H1 (cell line): ENCODE measurements at regions not wholly inside any gene's neighbourhood (a gene's known extent, or its start where the extent isn't known, plus 50 kb on each side); places are given as distances from the start of the nearest gene placed in this dataset.
A peak's percentile ranks its signal among the peaks of the same experiment; 100 is the strongest.

Experiments used
- CTCF ChIA-PET: fragments of 300-600 bp; sonication (Branson Sonifier 250); formaldehyde crosslinking; loops from one replicate; lab custom pipeline; 2021; ENCODE audit not compliant: partially characterized antibody; lab: Charles Lee
- POLR2A ChIA-PET: fragments of 300-600 bp; sonication (Branson Sonifier 250); formaldehyde crosslinking; loops from one replicate; lab custom pipeline; 2021; ENCODE audit warnings: inconsistent platforms; ENCODE audit not compliant: partially characterized antibody; lab: Charles Lee
- DNase-seq, 2 experiments: peaks; one replicate each; pipeline versions ENCODE4 v3.0.0 to v3.0.0-alpha.2; 2010 to 2022; ENCODE audit warnings: low spot score in 2 of 2, low read depth in 1 of 2, mixed read lengths in 1 of 2
- FAIRE-seq: peaks from 2 replicates; lab custom pipeline; 2011; peaks lifted over from hg19 to GRCh38; lab: Jason Lieb, UNC
- H2AFZ ChIP-seq: 2 replicates; pipeline ENCODE4 v1.8.1; 2012; ENCODE audit warnings: low read length, inconsistent platforms
- H2AK5ac ChIP-seq: 2 replicates; pipeline ENCODE4 v1.6.1; 2013; ENCODE audit warnings: low read depth, low read length
- H2BK120ac ChIP-seq: replicated peaks from 2 replicates; pipeline ENCODE3; 2013; ENCODE audit warnings: low read depth, low read length, inconsistent platforms
- H2BK12ac ChIP-seq: 2 replicates; pipeline ENCODE4 v1.6.1; 2013; ENCODE audit warnings: low read depth, low read length
- H2BK15ac ChIP-seq: 2 replicates; pipeline ENCODE4 v1.6.1; 2013; ENCODE audit warnings: low read length
- H2BK20ac ChIP-seq: 2 replicates; pipeline ENCODE4 v1.6.1; 2013; ENCODE audit warnings: low read length
- H2BK5ac ChIP-seq: 2 replicates; pipeline ENCODE4 v1.6.1; 2013; ENCODE audit warnings: low read depth, low read length
- H3K14ac ChIP-seq: 2 replicates; pipeline ENCODE4 v1.6.1; 2013; ENCODE audit warnings: inconsistent platforms; ENCODE audit not compliant: insufficient read length
- H3K18ac ChIP-seq: 2 replicates; pipeline ENCODE4 v1.6.1; 2013; ENCODE audit warnings: low read length; ENCODE audit errors: extremely low read depth
- H3K23ac ChIP-seq: 2 replicates; pipeline ENCODE4 v1.6.1; 2013; ENCODE audit warnings: inconsistent platforms; ENCODE audit not compliant: insufficient read length
- H3K23me2 ChIP-seq: 2 replicates; pipeline ENCODE4 v1.6.1; 2013; ENCODE audit warnings: low read depth, low read length
- H3K27ac ChIP-seq: 2 replicates; pipeline ENCODE4 v1.6.1; 2011; ENCODE audit warnings: low read depth, low read length, inconsistent platforms
- H3K27me3 ChIP-seq, 4 experiments: replicated peaks in 1 of 4; 1 replicate in 1 of 4; 2 replicates in 3 of 4; pipeline versions ENCODE4 v1.6.1 to v1.8.1; 2011 to 2013; ENCODE audit warnings: low read length in 3 of 4, mild to moderate bottlenecking in 3 of 4, inconsistent platforms in 2 of 4, mixed read lengths in 2 of 4, moderate library complexity in 1 of 4; ENCODE audit not compliant: control insufficient read depth in 3 of 4, insufficient read depth in 3 of 4; ENCODE audit errors: extremely low read depth in 1 of 4
- H3K36me3 ChIP-seq, 4 experiments: 2 replicates each; pipeline versions ENCODE4 v1.6.1 to v1.8.1; 2011 to 2013; ENCODE audit warnings: mild to moderate bottlenecking in 4 of 4, low read length in 3 of 4, moderate library complexity in 2 of 4, control low read depth in 1 of 4, inconsistent platforms in 1 of 4; ENCODE audit not compliant: insufficient read depth in 4 of 4, control insufficient read depth in 2 of 4
- H3K4ac ChIP-seq: replicated peaks from 2 replicates; pipeline ENCODE3; 2013; ENCODE audit warnings: low read length, low read depth, mixed read lengths, inconsistent platforms; ENCODE audit not compliant: insufficient read length
- H3K4me1 ChIP-seq, 4 experiments: replicated peaks in 1 of 4; 1 replicate in 1 of 4; 2 replicates in 3 of 4; pipeline versions ENCODE4 v1.6.1 to v1.8.1; 2011 to 2013; ENCODE audit warnings: low read length in 3 of 4, inconsistent platforms in 2 of 4, mixed read lengths in 1 of 4; ENCODE audit not compliant: insufficient read depth in 4 of 4, control insufficient read depth in 3 of 4
- H3K4me2 ChIP-seq, 2 experiments: 2 replicates each; pipeline versions ENCODE4 v1.6.1 to v1.8.1; 2011 to 2013; ENCODE audit warnings: low read depth in 2 of 2, low read length in 2 of 2, control low read depth in 1 of 2, inconsistent platforms in 1 of 2, mild to moderate bottlenecking in 1 of 2; ENCODE audit not compliant: insufficient read depth in 1 of 2
- H3K4me3 ChIP-seq, 4 experiments: fragments of 200-600, 300-600 bp in 1 of 4; sonication (generic), shearing (Covaris generic), sonication (Bioruptor Twin) in 1 of 4; 2 replicates each; pipeline versions ENCODE4 v1.5.1 to v1.8.1; 2011 to 2016; ENCODE audit warnings: low read length in 4 of 4, low read depth in 3 of 4, control low read depth in 2 of 4, inconsistent platforms in 2 of 4, mild to moderate bottlenecking in 2 of 4, mixed read lengths in 1 of 4, moderate library complexity in 1 of 4; ENCODE audit not compliant: insufficient read depth in 2 of 4; ENCODE audit errors: extremely low read depth in 1 of 4
- H3K56ac ChIP-seq: replicated peaks from 2 replicates; pipeline ENCODE3; 2013; ENCODE audit warnings: low read depth, mild to moderate bottlenecking, mixed read lengths, low read length, inconsistent platforms; ENCODE audit not compliant: insufficient read length
- H3K79me1 ChIP-seq: 2 replicates; pipeline ENCODE4 v1.6.1; 2013; ENCODE audit warnings: low read depth, low read length, control low read depth
- H3K79me2 ChIP-seq, 2 experiments: 2 replicates each; pipeline versions ENCODE4 v1.6.1 to v1.8.1; 2012 to 2013; ENCODE audit warnings: low read length in 2 of 2, mild to moderate bottlenecking in 2 of 2, inconsistent platforms in 1 of 2; ENCODE audit not compliant: insufficient read depth in 2 of 2, control insufficient read depth in 1 of 2
- H3K9ac ChIP-seq, 4 experiments: replicated peaks in 1 of 4; 1 replicate in 1 of 4; 2 replicates in 3 of 4; pipeline versions ENCODE4 v1.6.1 to v1.8.1; 2011 to 2013; ENCODE audit warnings: low read depth in 3 of 4, low read length in 3 of 4, control low read depth in 2 of 4, mild to moderate bottlenecking in 2 of 4, moderate library complexity in 2 of 4, inconsistent platforms in 1 of 4; ENCODE audit errors: extremely low read depth in 1 of 4
- H3K9me3 ChIP-seq, 2 experiments: 2 replicates each; pipeline versions ENCODE4 v1.6.1 to v1.8.1; 2012 to 2013; ENCODE audit warnings: mild to moderate bottlenecking in 2 of 2, moderate library complexity in 2 of 2, control low read depth in 1 of 2, inconsistent platforms in 1 of 2, low read depth in 1 of 2, low read length in 1 of 2, mixed read lengths in 1 of 2; ENCODE audit not compliant: insufficient read depth in 2 of 2
- H4K20me1 ChIP-seq, 2 experiments: replicated peaks in 1 of 2; 2 replicates each; pipeline versions ENCODE3 to v1.8.1; 2011 to 2013; ENCODE audit warnings: inconsistent platforms in 2 of 2, low read length in 2 of 2, mild to moderate bottlenecking in 1 of 2; ENCODE audit not compliant: insufficient read depth in 2 of 2, control insufficient read depth in 1 of 2
- H4K5ac ChIP-seq: 2 replicates; pipeline ENCODE4 v1.6.1; 2013; ENCODE audit warnings: low read length, low read depth, mixed read lengths, inconsistent platforms; ENCODE audit not compliant: insufficient read length
- H4K8ac ChIP-seq: 2 replicates; pipeline ENCODE4 v1.8.0; 2013; ENCODE audit warnings: mild to moderate bottlenecking, moderate library complexity, low read length, inconsistent platforms; ENCODE audit not compliant: insufficient read depth; ENCODE audit errors: extremely low read depth
- H4K91ac ChIP-seq: replicated peaks from 2 replicates; pipeline ENCODE3; 2013; ENCODE audit warnings: low read length, mixed read lengths, inconsistent platforms; ENCODE audit not compliant: insufficient read length
- EGR1 ChIP-seq: IDR thresholded peaks from 2 replicates; pipeline ENCODE4 v1.6.1; 2011; ENCODE audit warnings: low read depth, low read length, borderline replicate concordance
- EZH2 ChIP-seq: fragments of 200-600 bp; sonication (generic); IDR thresholded peaks from 2 replicates; pipeline ENCODE4 v1.7.1; 2012; ENCODE audit warnings: low read depth, mild to moderate bottlenecking, moderate library complexity, low read length, inconsistent platforms; ENCODE audit not compliant: severe bottlenecking
- GTF2F1 ChIP-seq: IDR thresholded peaks from 2 replicates; pipeline ENCODE4 v1.6.1; 2012; ENCODE audit warnings: low read depth, low read length, improper control_type of control experiment, borderline replicate concordance
- PHF8 ChIP-seq: fragments of 200-600 bp; sonication (generic); conservative IDR thresholded peaks from 2 replicates; pipeline ENCODE4 v1.7.1; 2012; ENCODE audit warnings: low read depth, mild to moderate bottlenecking, inconsistent platforms, low read length, moderate library complexity
- RBBP5 ChIP-seq: IDR thresholded peaks from 2 replicates; pipeline ENCODE4 v1.7.1; 2012; ENCODE audit warnings: low read depth, mild to moderate bottlenecking, inconsistent platforms, low read length, moderate library complexity, borderline replicate concordance
- SAP30 ChIP-seq: fragments of 300-600 bp; sonication (generic); IDR thresholded peaks from 2 replicates; pipeline ENCODE4 v1.7.1; 2012; ENCODE audit warnings: low read length, moderate library complexity, mild to moderate bottlenecking, inconsistent platforms; ENCODE audit not compliant: insufficient read depth, insufficient replicate concordance
- SIX5 ChIP-seq: IDR thresholded peaks from 2 replicates; pipeline ENCODE4 v1.6.1; 2011; ENCODE audit warnings: mild to moderate bottlenecking, low read depth, low read length
- SRF ChIP-seq: IDR thresholded peaks from 2 replicates; pipeline ENCODE4 v1.6.1; 2011; ENCODE audit warnings: mild to moderate bottlenecking, low read depth, low read length, moderate library complexity
- TAF7 ChIP-seq: optimal IDR thresholded peaks from 2 replicates; pipeline ENCODE3; 2011; ENCODE audit warnings: low read depth, mild to moderate bottlenecking, inconsistent platforms, low read length, moderate library complexity, borderline replicate concordance
- USF2 ChIP-seq: IDR thresholded peaks from 2 replicates; pipeline ENCODE4 v1.6.1; 2011; ENCODE audit warnings: low read length, improper control_type of control experiment
- YY1 ChIP-seq: IDR thresholded peaks from 2 replicates; pipeline ENCODE4 v1.6.1; 2011; ENCODE audit warnings: low read depth, mild to moderate bottlenecking, low read length
- WGBS, 2 experiments: shearing (Covaris generic) in 1 of 2; methylation state at CpG; one replicate each; pipeline versions ENCODE4 v1.1.6 to v1.1.7; 2013 to 2015; ENCODE audit warnings: low lambda C conversion rate in 2 of 2, mixed read lengths in 2 of 2, inconsistent platforms in 1 of 2, low coverage in 1 of 2, missing lambda C conversion rate in 1 of 2; ENCODE audit not compliant: insufficient replicate concordance in 2 of 2, insufficient coverage in 1 of 2, insufficient read length in 1 of 2; ENCODE audit errors: extremely low coverage in 1 of 2, missing lambda C conversion rate in 1 of 2; 5-methylcytosine and 5-hydroxymethylcytosine counted together

GRCh38 chrX:150226223-150226965, 136.7 kb upstream of the MAMLD1 start:
- Histone ChIP-seq H4K8ac (no peak overlapping the region), H3K79me2 (no peaks in the 10 kb centered on the region), H3K9me3 (no peaks in the 10 kb centered on the region), H4K20me1 (no peaks in the 10 kb centered on the region), H3K4me3 (peak overlapping the region in 1 of 4 experiments; percentile 21; a peak in 1 of 8 replicates), H3K4me1 (peaks cover 0 to 9% (median 0%) of the 10 kb centered on the region in 4 experiments; a peak in 2 of 7 replicates), H2AFZ (no peak overlapping the region), H4K91ac (no peak overlapping the region), H2BK120ac (no peak overlapping the region), H4K5ac (no peak overlapping the region), H3K9ac (no peak overlapping the region), H3K36me3 (no peaks in the 10 kb centered on the region), H3K27me3 (peaks cover 4 to 37% (median 14%) of the 10 kb centered on the region in 4 experiments; a peak in 5 of 7 replicates), H2BK5ac (no peak overlapping the region), H2BK15ac (no peak overlapping the region), H3K56ac (no peak overlapping the region), H3K79me1 (no peaks in the 10 kb centered on the region), H3K18ac (peak overlapping the region; percentile 38; the same call in 1 of the 2 replicates), H3K27ac (no peak overlapping the region), H3K4me2 (peak overlapping the region; percentile 46 to 53; a peak in 3 of 4 replicates), H2BK12ac (no peak overlapping the region), H2AK5ac (no peak overlapping the region), H3K23ac (no peak overlapping the region), H3K23me2 (no peaks in the 10 kb centered on the region), H3K14ac (no peak overlapping the region), H2BK20ac (no peak overlapping the region), H3K4ac (no peak overlapping the region)
- no peak for DNase-seq
- ChIA-PET CTCF (interaction anchor here (1.0 to 1.2 kb wide), 2 partner anchors 13 to 260 kb away, joined by 3 read pairs; no protein-coding TSS in a partner anchor), POLR2A (no interaction called here)
- 56% methylated on average over 9 of the region's 9 CpGs; no CpG with 5 or more reads in 1 of the 2 experiments for WGBS, 2 experiments
- FAIRE-seq: no peak
- TF ChIP-seq EZH2 (no peak), GTF2F1 (no peak), SRF (no peak), PHF8 (no peak), RBBP5 (no peak), TAF7 (no peak), YY1 (no peak), EGR1 (no peak), SIX5 (no peak), SAP30 (no peak), USF2 (no peak)
